ENCODE measurements at regions not wholly inside any gene's neighbourhood (a gene's known extent, or its start where the extent isn't known, plus 50 kb on each side); places are given as distances from the start of the nearest gene placed in this dataset.

DNA sequence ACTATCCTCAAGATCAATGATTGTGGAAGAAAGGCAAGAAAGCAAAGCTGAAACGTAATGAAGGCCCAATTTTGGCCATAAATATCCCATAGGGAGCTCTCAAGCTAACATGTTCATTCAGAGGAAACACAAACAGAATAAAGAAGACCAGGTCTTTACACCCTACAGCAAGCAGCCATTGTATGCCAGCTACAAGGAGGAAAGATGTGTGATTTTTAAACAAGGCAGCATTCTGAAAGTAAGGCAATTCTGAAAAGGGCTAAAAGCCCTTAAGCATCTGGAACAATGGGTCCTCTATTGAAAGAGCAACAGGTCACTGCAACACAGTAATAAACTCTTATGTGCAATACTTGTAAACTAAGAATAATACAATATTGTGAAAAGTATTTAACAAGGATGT, 1002.4 kb downstream of the SLITRK1 start:
- H3K4me3 ChIP-seq (ENCODE audit: low read length), result no peak overlapping the region
- no peak for DNase-seq (ENCODE audit: low read depth)
- TF ChIP-seq, protein P1, sequence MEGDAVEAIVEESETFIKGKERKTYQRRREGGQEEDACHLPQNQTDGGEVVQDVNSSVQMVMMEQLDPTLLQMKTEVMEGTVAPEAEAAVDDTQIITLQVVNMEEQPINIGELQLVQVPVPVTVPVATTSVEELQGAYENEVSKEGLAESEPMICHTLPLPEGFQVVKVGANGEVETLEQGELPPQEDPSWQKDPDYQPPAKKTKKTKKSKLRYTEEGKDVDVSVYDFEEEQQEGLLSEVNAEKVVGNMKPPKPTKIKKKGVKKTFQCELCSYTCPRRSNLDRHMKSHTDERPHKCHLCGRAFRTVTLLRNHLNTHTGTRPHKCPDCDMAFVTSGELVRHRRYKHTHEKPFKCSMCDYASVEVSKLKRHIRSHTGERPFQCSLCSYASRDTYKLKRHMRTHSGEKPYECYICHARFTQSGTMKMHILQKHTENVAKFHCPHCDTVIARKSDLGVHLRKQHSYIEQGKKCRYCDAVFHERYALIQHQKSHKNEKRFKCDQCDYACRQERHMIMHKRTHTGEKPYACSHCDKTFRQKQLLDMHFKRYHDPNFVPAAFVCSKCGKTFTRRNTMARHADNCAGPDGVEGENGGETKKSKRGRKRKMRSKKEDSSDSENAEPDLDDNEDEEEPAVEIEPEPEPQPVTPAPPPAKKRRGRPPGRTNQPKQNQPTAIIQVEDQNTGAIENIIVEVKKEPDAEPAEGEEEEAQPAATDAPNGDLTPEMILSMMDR (conservative IDR thresholded peaks at IDR 0.05; ENCODE audit: low read depth, low read length), result no peak

DNA sequence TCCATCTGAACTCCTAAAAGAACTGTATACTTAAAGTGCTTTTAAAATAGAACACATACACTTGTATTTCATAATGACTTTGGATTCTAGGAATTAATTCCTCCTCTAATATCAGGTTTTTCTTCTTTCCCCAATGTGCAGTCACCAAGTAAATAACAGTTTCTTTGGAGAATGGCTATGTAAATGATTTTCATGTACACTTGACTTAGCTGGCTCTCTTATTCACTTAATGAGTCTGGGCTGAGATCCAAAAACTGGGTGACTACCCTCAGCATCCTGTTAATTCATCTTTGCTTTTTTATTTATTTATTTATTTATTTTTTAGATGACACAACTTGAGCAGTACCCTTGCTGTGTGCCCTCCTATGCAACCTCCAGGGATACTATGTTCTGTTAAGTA, 1003.7 kb downstream of the SLITRK1 start:
- DNase-seq (ENCODE audit: low read depth), result peak; percentile 76
- no peak overlapping the region for H3K4me3 ChIP-seq (ENCODE audit: low read length)
- TF ChIP-seq, protein P1 (conservative IDR thresholded peaks at IDR 0.05; ENCODE audit: low read depth, low read length), result no peak

DNA sequence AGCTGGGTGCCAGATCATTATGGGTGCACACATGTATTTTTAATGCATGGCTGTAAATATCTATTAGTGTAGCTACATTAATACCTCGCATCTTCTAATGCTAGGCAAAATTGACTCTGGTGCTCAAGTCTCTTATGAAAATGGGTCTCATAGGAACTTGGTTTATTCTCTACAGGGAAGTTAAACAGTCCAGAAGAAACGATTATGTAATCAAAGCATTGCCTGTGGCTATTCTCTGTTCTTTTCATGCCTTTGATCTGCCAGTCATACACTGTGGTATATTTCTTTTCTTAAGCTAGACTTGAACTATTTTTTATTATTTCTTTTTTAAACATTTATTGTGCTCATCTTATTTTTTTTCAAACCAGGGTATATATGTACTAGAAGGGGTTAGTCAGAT, 1015.0 kb downstream of the SLITRK1 start:
- TF ChIP-seq, protein P1 (conservative IDR thresholded peaks at IDR 0.05; ENCODE audit: low read depth, low read length), result no peak
- no peak overlapping the region for H3K4me3 ChIP-seq (ENCODE audit: low read length)
- no peak for DNase-seq (ENCODE audit: low read depth)

DNA sequence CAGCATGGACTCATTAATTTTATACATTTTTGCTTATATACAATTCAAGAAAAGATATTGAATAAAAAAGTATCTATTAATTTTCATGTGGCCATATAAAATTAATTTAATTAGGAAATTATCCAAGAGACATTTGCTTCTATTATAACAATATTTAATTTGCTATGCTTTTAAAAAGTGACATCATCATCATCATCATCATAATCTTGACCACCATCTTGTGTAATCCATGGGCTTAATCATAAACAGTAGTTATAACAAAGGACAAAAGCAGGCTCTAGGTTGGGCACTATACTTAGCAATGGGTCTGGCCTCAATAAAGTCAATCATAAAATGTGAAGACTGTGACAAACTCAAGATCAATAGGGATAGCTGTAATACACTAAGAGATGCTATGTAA, 1031.6 kb downstream of the SLITRK1 start:
- no peak overlapping the region for H3K4me3 ChIP-seq (ENCODE audit: low read length)
- DNase-seq (ENCODE audit: low read depth), result no peak
- TF ChIP-seq, protein P1 (conservative IDR thresholded peaks at IDR 0.05; ENCODE audit: low read depth, low read length), result no peak

DNA sequence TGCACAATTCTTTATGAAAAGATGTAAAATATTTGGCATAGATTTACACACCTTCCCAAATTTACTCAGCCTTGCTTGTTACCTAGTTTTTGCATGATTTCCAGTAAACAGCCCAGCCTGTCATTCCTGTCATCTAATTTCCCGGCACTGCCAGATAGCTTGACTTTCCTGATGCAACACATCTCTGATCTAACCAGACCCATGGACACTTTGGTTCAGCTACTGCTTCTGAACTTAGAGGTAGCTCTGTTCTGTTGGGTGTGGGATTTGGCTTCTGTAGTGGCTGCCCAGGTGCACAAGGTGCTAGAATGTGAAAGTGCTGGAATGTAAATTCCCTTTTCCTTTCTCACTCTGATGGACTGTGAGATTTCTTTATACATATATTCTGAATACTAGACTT, 1033.5 kb downstream of the SLITRK1 start:
- DNase-seq (ENCODE audit: low read depth), result no peak
- H3K4me3 ChIP-seq (ENCODE audit: low read length), result no peak overlapping the region
- TF ChIP-seq, protein P1 (conservative IDR thresholded peaks at IDR 0.05; ENCODE audit: low read depth, low read length), result no peak

DNA sequence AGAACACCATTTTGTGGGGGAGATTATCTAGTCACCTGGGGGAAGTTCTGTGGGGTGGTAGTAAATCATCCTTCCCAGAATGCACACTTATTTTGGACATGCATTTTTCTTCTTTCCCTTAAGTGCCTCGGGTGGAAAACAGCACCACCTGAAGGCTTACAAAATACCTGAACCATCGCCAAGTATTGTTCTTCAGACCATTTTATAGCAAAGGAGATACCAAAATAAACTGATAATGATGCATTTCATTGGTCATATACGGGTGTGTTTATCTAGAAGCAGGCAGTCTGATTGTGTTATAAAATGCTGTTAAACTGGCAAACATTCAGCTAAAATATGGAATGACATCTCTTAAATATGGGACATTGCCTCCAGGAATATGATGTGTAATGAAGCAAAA, 1034.7 kb downstream of the SLITRK1 start:
- TF ChIP-seq, protein P1 (conservative IDR thresholded peaks at IDR 0.05; ENCODE audit: low read depth, low read length), result peak; percentile 35
- no peak for DNase-seq (ENCODE audit: low read depth)
- H3K4me3 ChIP-seq (ENCODE audit: low read length), result no peak overlapping the region

DNA sequence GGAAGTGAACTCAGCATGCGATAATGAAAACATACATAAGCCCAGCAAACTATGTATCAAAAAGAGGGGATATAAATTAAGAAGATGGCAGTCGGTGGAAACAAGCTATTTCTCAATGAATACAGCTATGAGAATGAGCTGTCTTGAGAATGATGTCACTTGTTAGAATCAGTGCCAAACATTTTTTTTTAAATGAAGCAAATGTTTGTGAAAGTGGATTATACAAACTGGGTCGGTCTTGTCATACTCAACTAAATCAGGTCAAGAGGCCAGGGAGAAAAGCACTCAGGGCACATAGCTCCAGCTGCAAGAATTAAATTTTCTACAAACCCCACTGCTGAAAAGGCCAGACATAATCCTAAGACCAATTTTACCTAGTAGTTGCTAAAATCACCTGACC, 1048.4 kb downstream of the SLITRK1 start:
- no peak overlapping the region for H3K4me3 ChIP-seq (ENCODE audit: low read length)
- DNase-seq (ENCODE audit: low read depth), result peak; percentile 82
- TF ChIP-seq, protein P1 (conservative IDR thresholded peaks at IDR 0.05; ENCODE audit: low read depth, low read length), result no peak
